IPS-15b (cell line): ENCODE measurements at regions not wholly inside any gene's neighbourhood (a gene's known extent, or its start where the extent isn't known, plus 50 kb on each side); places are given as distances from the start of the nearest gene placed in this dataset.

ENCODE experiments used
- H3K27me3 ChIP-seq: one replicate; pipeline ENCODE4 v1.6.1; 2013; ENCODE audit warnings: low read length; ENCODE audit not compliant: control insufficient read depth, insufficient read depth
- H3K36me3 ChIP-seq: one replicate; pipeline ENCODE4 v1.6.1; 2013; ENCODE audit warnings: low read length; ENCODE audit not compliant: control insufficient read depth, insufficient read depth
- H3K4me1 ChIP-seq: one replicate; pipeline ENCODE4 v1.6.1; 2013; ENCODE audit warnings: mild to moderate bottlenecking, low read length; ENCODE audit not compliant: control insufficient read depth, insufficient read depth
- H3K4me3 ChIP-seq: one replicate; pipeline ENCODE4 v1.5.1; 2013; ENCODE audit warnings: low read depth, low read length
- H3K9ac ChIP-seq: one replicate; pipeline ENCODE4 v1.6.1; 2013; ENCODE audit warnings: low read depth, mild to moderate bottlenecking, low read length
- H3K9me3 ChIP-seq: one replicate; pipeline ENCODE4 v1.6.1; 2013; ENCODE audit warnings: mild to moderate bottlenecking, low read length; ENCODE audit not compliant: control insufficient read depth, insufficient read depth

- no peaks in the 10 kb centered on the region for H3K36me3 ChIP-seq
- no peak overlapping the region for H3K9ac ChIP-seq
- no peak overlapping the region for H3K4me3 ChIP-seq
- H3K4me1 ChIP-seq = no peaks in the 10 kb centered on the region
- no peaks in the 10 kb centered on the region for H3K9me3 ChIP-seq
- H3K27me3 ChIP-seq = no peaks in the 10 kb centered on the region
Measured at GRCh38 chr2:228352048-228352447, 170.6 kb upstream of the SPHKAP start.

- no peaks in the 10 kb centered on the region for H3K4me1 ChIP-seq
- no peak overlapping the region for H3K9ac ChIP-seq
- H3K4me3 ChIP-seq = no peak overlapping the region
- no peaks in the 10 kb centered on the region for H3K9me3 ChIP-seq
- H3K36me3 ChIP-seq = no peaks in the 10 kb centered on the region
- H3K27me3 ChIP-seq = no peaks in the 10 kb centered on the region
Measured at GRCh38 chr2:228348516-228349064, 167.1 kb upstream of the SPHKAP start.

GRCh38 chr2:228344531-228344930 lies 163.0 kb upstream of the SPHKAP start:
- no peak overlapping the region for H3K4me3 ChIP-seq
- no peaks in the 10 kb centered on the region for H3K9me3 ChIP-seq
- no peaks in the 10 kb centered on the region for H3K27me3 ChIP-seq
- no peak overlapping the region for H3K9ac ChIP-seq
- H3K4me1 ChIP-seq = no peaks in the 10 kb centered on the region
- no peaks in the 10 kb centered on the region for H3K36me3 ChIP-seq

- Histone ChIP-seq H3K4me1 (no peaks in the 10 kb centered on the region), H3K4me3 (no peak overlapping the region), H3K9ac (no peak overlapping the region), H3K9me3 (no peaks in the 10 kb centered on the region), H3K27me3 (no peaks in the 10 kb centered on the region), H3K36me3 (no peaks in the 10 kb centered on the region)
Measured at GRCh38 chr2:228339525-228339924, 158.0 kb upstream of the SPHKAP start.

GRCh38 chr2:228334180-228334579 lies 152.7 kb upstream of the SPHKAP start:
- Histone ChIP-seq H3K4me1 (no peaks in the 10 kb centered on the region), H3K9ac (no peak overlapping the region), H3K4me3 (no peak overlapping the region), H3K27me3 (no peaks in the 10 kb centered on the region), H3K36me3 (no peaks in the 10 kb centered on the region), H3K9me3 (no peaks in the 10 kb centered on the region)

- H3K36me3 ChIP-seq = no peaks in the 10 kb centered on the region
- no peaks in the 10 kb centered on the region for H3K9me3 ChIP-seq
- H3K4me3 ChIP-seq = no peak overlapping the region
- no peak overlapping the region for H3K9ac ChIP-seq
- H3K4me1 ChIP-seq = no peaks in the 10 kb centered on the region
- H3K27me3 ChIP-seq = no peaks in the 10 kb centered on the region
Measured at GRCh38 chr2:228329282-228329681, 147.8 kb upstream of the SPHKAP start.

GRCh38 chr2:228321015-228321414 lies 139.5 kb upstream of the SPHKAP start:
- no peaks in the 10 kb centered on the region for H3K36me3 ChIP-seq
- no peak overlapping the region for H3K4me3 ChIP-seq
- no peaks in the 10 kb centered on the region for H3K4me1 ChIP-seq
- no peak overlapping the region for H3K9ac ChIP-seq
- H3K9me3 ChIP-seq = no peaks in the 10 kb centered on the region
- H3K27me3 ChIP-seq = no peaks in the 10 kb centered on the region

- Histone ChIP-seq H3K4me3 (no peak overlapping the region), H3K9ac (no peak overlapping the region), H3K36me3 (no peaks in the 10 kb centered on the region), H3K27me3 (no peaks in the 10 kb centered on the region), H3K9me3 (no peaks in the 10 kb centered on the region), H3K4me1 (no peaks in the 10 kb centered on the region)
Measured at GRCh38 chr2:228318218-228318617, 136.7 kb upstream of the SPHKAP start.

- no peaks in the 10 kb centered on the region for H3K27me3 ChIP-seq
- H3K9me3 ChIP-seq = no peaks in the 10 kb centered on the region
- no peaks in the 10 kb centered on the region for H3K4me1 ChIP-seq
- H3K36me3 ChIP-seq = no peaks in the 10 kb centered on the region
- H3K9ac ChIP-seq = no peak overlapping the region
- no peak overlapping the region for H3K4me3 ChIP-seq
Measured at GRCh38 chr2:228312172-228312571, 130.7 kb upstream of the SPHKAP start.

- H3K36me3 ChIP-seq = no peaks in the 10 kb centered on the region
- H3K27me3 ChIP-seq = no peaks in the 10 kb centered on the region
- H3K9me3 ChIP-seq = no peaks in the 10 kb centered on the region
- no peak overlapping the region for H3K9ac ChIP-seq
- no peak overlapping the region for H3K4me3 ChIP-seq
- H3K4me1 ChIP-seq = no peaks in the 10 kb centered on the region
Measured at GRCh38 chr2:228303960-228304359, 122.5 kb upstream of the SPHKAP start.

- Histone ChIP-seq H3K9ac (no peak overlapping the region), H3K36me3 (no peaks in the 10 kb centered on the region), H3K4me1 (no peaks in the 10 kb centered on the region), H3K4me3 (no peak overlapping the region), H3K9me3 (no peaks in the 10 kb centered on the region), H3K27me3 (no peaks in the 10 kb centered on the region)
Measured at GRCh38 chr2:228283491-228284171, 102.1 kb upstream of the SPHKAP start.

- Histone ChIP-seq H3K9me3 (no peaks in the 10 kb centered on the region), H3K4me3 (no peak overlapping the region), H3K36me3 (no peaks in the 10 kb centered on the region), H3K27me3 (no peaks in the 10 kb centered on the region), H3K4me1 (no peaks in the 10 kb centered on the region), H3K9ac (no peak overlapping the region)
Measured at GRCh38 chr2:228282376-228282775, 100.9 kb upstream of the SPHKAP start.
